K562 (cell line): ENCODE measurements at regions not wholly inside any gene's neighbourhood (a gene's known extent, or its start where the extent isn't known, plus 50 kb on each side); places are given as distances from the start of the nearest gene placed in this dataset.

ENCODE experiments used
- ATF2 ChIP-seq: sonication (generic); formaldehyde crosslinking; IDR thresholded peaks from 2 replicates; pipeline ENCODE4 v1.8.1; 2022; ENCODE audit warnings: missing genetic modification reagents
- E2F6 ChIP-seq, 2 experiments: IDR thresholded peaks; 2 replicates each; pipeline ENCODE4 v1.6.1; 2011; ENCODE audit warnings: borderline replicate concordance in 1 of 2, control low read depth in 1 of 2, low read depth in 1 of 2, low read length in 1 of 2, mild to moderate bottlenecking in 1 of 2, mixed read lengths in 1 of 2, moderate library complexity in 1 of 2; ENCODE audit not compliant: insufficient read depth in 1 of 2, insufficient read length in 1 of 2, poor library complexity in 1 of 2, severe bottlenecking in 1 of 2; ENCODE audit errors: extremely low read depth in 1 of 2
- FOXP1 ChIP-seq: sonication (generic); formaldehyde crosslinking; IDR thresholded peaks from 2 replicates; pipeline ENCODE4 v1.8.0; 2022; ENCODE audit warnings: mild to moderate bottlenecking, missing genetic modification reagents
- ILF3 ChIP-seq: fragments of 450-650 bp; IDR thresholded peaks from 2 replicates; pipeline ENCODE4 v1.6.1; 2018; ENCODE audit warnings: antibody characterized with exemption, mild to moderate bottlenecking, moderate library complexity, borderline replicate concordance
- JUNB ChIP-seq: fragments of 450-650 bp; formaldehyde crosslinking; conservative IDR thresholded peaks from 2 replicates; pipeline ENCODE4 v1.4.0; 2020; ENCODE audit warnings: mild to moderate bottlenecking
- MBD2 ChIP-seq: sonication (generic); IDR thresholded peaks from 2 replicates; pipeline ENCODE4 v1.6.1; 2016; ENCODE audit warnings: low read depth, borderline replicate concordance
- MCM2 ChIP-seq: fragments of 450-650 bp; IDR thresholded peaks from 2 replicates; pipeline ENCODE4 v1.6.1; 2017; ENCODE audit warnings: low read depth, mild to moderate bottlenecking
- OTX1 ChIP-seq: fragments of 450-650 bp; formaldehyde crosslinking; IDR thresholded peaks from 2 replicates; pipeline ENCODE4 v1.4.0; 2022; ENCODE audit warnings: mild to moderate bottlenecking
- POLR2H ChIP-seq: IDR thresholded peaks from 2 replicates; pipeline ENCODE4 v1.6.1; 2016; ENCODE audit warnings: missing genetic modification characterization, low read depth, mild to moderate bottlenecking, control low read depth, missing compliant biosample characterization, moderate library complexity
- PYGO2 ChIP-seq: fragments of 450-650 bp; IDR thresholded peaks from 2 replicates; pipeline ENCODE4 v1.6.1; 2016; ENCODE audit warnings: mild to moderate bottlenecking, missing genetic modification characterization, moderate library complexity, missing compliant biosample characterization
- SIRT6 ChIP-seq: IDR thresholded peaks from one replicate; pipeline ENCODE4 v1.6.1; 2012; ENCODE audit warnings: low read depth, mild to moderate bottlenecking, control low read depth, inconsistent platforms, low read length, moderate library complexity
- SMARCE1 ChIP-seq: fragments of 450-650 bp; IDR thresholded peaks from 2 replicates; pipeline ENCODE4 v1.7.1; 2016; ENCODE audit warnings: mild to moderate bottlenecking
- ZNF778 ChIP-seq: fragments of 450-650 bp; formaldehyde crosslinking; IDR thresholded peaks from 2 replicates; pipeline ENCODE4 v1.4.0; 2020; ENCODE audit warnings: mild to moderate bottlenecking, moderate library complexity
- ZSCAN29 ChIP-seq: fragments of 450-650 bp; IDR thresholded peaks from 2 replicates; pipeline ENCODE4 v1.6.1; 2017

- TF ChIP-seq FOXP1 (CRISPR knock-in tag) = no peak
- no peak for TF ChIP-seq SIRT6
- no peak for TF ChIP-seq PYGO2 (tag)
- TF ChIP-seq POLR2H (tag) = no peak
- no peak for TF ChIP-seq ZSCAN29
- TF ChIP-seq MBD2 = no peak
- TF ChIP-seq ZNF778 (CRISPR knock-in tag) = no peak
- no peak for TF ChIP-seq ILF3
- TF ChIP-seq SMARCE1 = no peak
- TF ChIP-seq MCM2 = no peak
- TF ChIP-seq E2F6 (IDR thresholded peaks at IDR 0.05; ENCODE audit: borderline replicate concordance in 1 of 2, extremely low read depth in 1 of 2, insufficient read depth in 1 of 2, insufficient read length in 1 of 2, low read depth in 1 of 2, low read length in 1 of 2, poor library complexity in 1 of 2, severe bottlenecking in 1 of 2) = no peak
- no peak for TF ChIP-seq ATF2 (CRISPR knock-in tag)
- TF ChIP-seq JUNB (CRISPR knock-in tag) = no peak
- TF ChIP-seq OTX1 = no peak
Observed at GRCh38 chr14:87863047-87863446, 129.9 kb downstream of the GALC start (continued).
